GM12878 (cell line): ENCODE measurements at regions not wholly inside any gene's neighbourhood (a gene's known extent, or its start where the extent isn't known, plus 50 kb on each side); places are given as distances from the start of the nearest gene placed in this dataset.

ENCODE experiments used
- ATAC-seq: fragments of 200-7000 bp; cut with Tn5 transposase; 3 replicates; pipeline ENCODE4 v1.9.1; 2020; ENCODE audit warnings: mild to moderate bottlenecking, moderate library complexity
- BruUV-seq: library from RNA; stranded (reverse); fragments of 400-500 nt; replicated peaks from 2 replicates; lab custom pipeline; 2021; lab: Mats Ljungman, UMichigan
- CTCF ChIA-PET: fragments of 300-600 bp; sonication (Branson Sonifier 250); formaldehyde crosslinking; extraction: SDS; loops from one replicate; lab custom pipeline; 2021; ENCODE audit warnings: inconsistent platforms; lab: Yijun Ruan, JAX
- POLR2A ChIA-PET: fragments of 350-600 bp; formaldehyde crosslinking; extraction: SDS; loops from one replicate; lab custom pipeline; 2021; ENCODE audit warnings: inconsistent platforms; lab: Charles Lee
- RAD21 ChIA-PET: fragments of 300-600 bp; sonication (Branson Sonifier 250); formaldehyde crosslinking; loops from one replicate; lab custom pipeline; 2023; ENCODE audit warnings: antibody characterized with exemption; ENCODE audit not compliant: unreplicated experiment; lab: Charles Lee
- SMC1A ChIA-PET: fragments of 300-600 bp; sonication (Branson Sonifier 250); formaldehyde crosslinking; loops from one replicate; lab custom pipeline; 2023; ENCODE audit not compliant: unreplicated experiment, uncharacterized antibody; lab: Charles Lee
- DNase-seq: peaks from one replicate; pipeline ENCODE4 v3.0.0-alpha.2; 2011; ENCODE audit warnings: low read depth, low spot score
- FAIRE-seq: peaks from 3 replicates; lab custom pipeline; 2011; peaks lifted over from hg19 to GRCh38; lab: Jason Lieb, UNC
- H2AFZ ChIP-seq: 2 replicates; pipeline ENCODE4 v1.6.0; 2011; ENCODE audit warnings: low read depth, low read length, control low read depth; ENCODE audit not compliant: control insufficient read depth
- H3K27ac ChIP-seq: 2 replicates; pipeline ENCODE4 v1.5.1; 2011; ENCODE audit warnings: control low read depth; ENCODE audit not compliant: control insufficient read depth, insufficient read depth
- H3K27me3 ChIP-seq, 2 experiments: replicated peaks in 1 of 2; 2 replicates each; pipeline versions ENCODE4 v1.6.0 to v1.6.1; 2011; ENCODE audit warnings: low read length in 1 of 2; ENCODE audit not compliant: control insufficient read depth in 2 of 2, insufficient read depth in 2 of 2
- H3K36me3 ChIP-seq, 2 experiments: 2 replicates each; pipeline ENCODE4 v1.5.1; 2011; ENCODE audit warnings: low read length in 1 of 2; ENCODE audit not compliant: control insufficient read depth in 2 of 2, insufficient read depth in 2 of 2
- H3K4me1 ChIP-seq: 2 replicates; pipeline ENCODE4 v1.6.1; 2011; ENCODE audit warnings: mild to moderate bottlenecking, low read length, moderate library complexity, mixed read lengths; ENCODE audit not compliant: control insufficient read depth, insufficient read depth
- H3K4me2 ChIP-seq: 2 replicates; pipeline ENCODE4 v1.6.0; 2011; ENCODE audit warnings: control low read depth; ENCODE audit not compliant: control insufficient read depth, insufficient read depth
- H3K4me3 ChIP-seq: fragments of 200-600 bp; sonication (generic); 2 replicates; pipeline ENCODE4 v1.5.1; 2016
- H3K79me2 ChIP-seq: 2 replicates; pipeline ENCODE4 v1.6.0; 2011; ENCODE audit warnings: low read length; ENCODE audit not compliant: control insufficient read depth, insufficient read depth
- H3K9ac ChIP-seq: 2 replicates; pipeline ENCODE4 v1.8.0; 2011; ENCODE audit warnings: low read length, control low read depth, mixed read lengths; ENCODE audit not compliant: control insufficient read depth, insufficient read depth
- H3K9me3 ChIP-seq: replicated peaks from 3 replicates; pipeline ENCODE4 v1.5.1; 2011; ENCODE audit warnings: mild to moderate bottlenecking, low read length; ENCODE audit not compliant: control insufficient read depth, insufficient read depth
- H4K20me1 ChIP-seq: 2 replicates; pipeline ENCODE4 v1.6.0; 2011; ENCODE audit not compliant: control insufficient read depth, insufficient read depth
- BMI1 ChIP-seq: fragments of 450-650 bp; IDR thresholded peaks from 2 replicates; pipeline ENCODE4 v1.6.1; 2016; ENCODE audit warnings: mild to moderate bottlenecking, moderate library complexity, borderline replicate concordance
- CBFB ChIP-seq: IDR thresholded peaks from 2 replicates; pipeline ENCODE4 v1.6.1; 2016; ENCODE audit warnings: antibody characterized with exemption, low read depth
- CHD2 ChIP-seq: IDR thresholded peaks from 2 replicates; pipeline ENCODE4 v1.6.1; 2011; ENCODE audit warnings: low read depth, low read length, improper control_type of control experiment, borderline replicate concordance
- CREB1 ChIP-seq: IDR thresholded peaks from 2 replicates; pipeline ENCODE4 v1.6.1; 2012; ENCODE audit warnings: low read depth, mild to moderate bottlenecking, inconsistent platforms
- HCFC1 ChIP-seq: fragments of 150-350 bp; IDR thresholded peaks from 2 replicates; pipeline ENCODE4 v1.6.1; 2014; ENCODE audit warnings: low read length
- HDAC2 ChIP-seq: fragments of 200-600 bp; sonication (generic); IDR thresholded peaks from 2 replicates; pipeline ENCODE4 v1.6.1; 2017
- IKZF2 ChIP-seq, 2 experiments: fragments of 450-650 bp; IDR thresholded peaks; 2 replicates each; pipeline ENCODE4 v1.6.1; 2017; ENCODE audit warnings: mild to moderate bottlenecking in 2 of 2, moderate library complexity in 2 of 2
- IRF3 ChIP-seq: fragments of 450-650 bp; IDR thresholded peaks from 2 replicates; pipeline ENCODE4 v1.6.1; 2014; ENCODE audit warnings: mild to moderate bottlenecking
- ZNF274 ChIP-seq: IDR thresholded peaks from one replicate; pipeline ENCODE4 v1.8.0; 2011; ENCODE audit not compliant: insufficient read length, insufficient read depth
- WGBS: methylation state at CpG from one replicate; pipeline ENCODE4 v1.1.6; 2016; ENCODE audit warnings: low lambda C conversion rate; ENCODE audit not compliant: insufficient replicate concordance, insufficient coverage; ENCODE audit errors: missing lambda C conversion rate; 5-methylcytosine and 5-hydroxymethylcytosine counted together
- in situ Hi-C: fragments of 300-500 bp; cut with MboI; formaldehyde crosslinking; loops from 9 replicates; pipeline ENCODE4 v1.14.3; 2018; ENCODE audit warnings: mixed read lengths
- intact Hi-C: fragments of 100-400 bp; cut with micrococcal nuclease; formaldehyde crosslinking; loops from one replicate; pipeline ENCODE4 v1.14.2; 2022; ENCODE audit not compliant: unreplicated experiment

GRCh38 chr5:2266641-2267240 lies 384.0 kb upstream of the IRX4 start:
- FAIRE-seq (no peak), DNase-seq (no peak)
- in situ Hi-C loops (no loop called here), intact Hi-C loops (no loop called here)
- ChIA-PET SMC1A (interaction anchor here (0.8 kb wide), 1 partner anchor 36 kb away, joined by 3 read pairs; no protein-coding TSS in a partner anchor), POLR2A (no interaction called here)
- WGBS: 55% methylated on average over 9 of the region's 9 CpGs
- H3K4me3 ChIP-seq: no peak overlapping the region
- H4K20me1 ChIP-seq: no peaks in the 10 kb centered on the region
- no peak overlapping the region for H2AFZ ChIP-seq
- no TSS peak for BruUV-seq
- no peaks in the 10 kb centered on the region for H3K4me1 ChIP-seq
- no peak overlapping the region for H3K9ac ChIP-seq
- no peak overlapping the region for H3K4me2 ChIP-seq
- TF ChIP-seq CHD2 (no peak), IRF3 (no peak), HDAC2 (no peak), IKZF2 (IDR thresholded peaks at IDR 0.05) (no peak), BMI1 (no peak), CBFB (no peak), HCFC1 (no peak), CREB1 (no peak), ZNF274 (no peak)
- TF ChIP-seq, all 136 proteins: peak for 0
- CTCF ChIA-PET: no interaction called here
- H3K36me3 ChIP-seq: no peaks in the 10 kb centered on the region
- no peaks in the 10 kb centered on the region; the same call in 2 of the 3 replicates for H3K9me3 ChIP-seq
- no peaks in the 10 kb centered on the region for H3K27me3 ChIP-seq
- no peaks in the 10 kb centered on the region for H3K79me2 ChIP-seq
- no peak for ATAC-seq
- H3K27ac ChIP-seq: no peak overlapping the region
- RAD21 ChIA-PET: no interaction called here
